GM12874 (cell line): ENCODE measurements at regions not wholly inside any gene's neighbourhood (a gene's known extent, or its start where the extent isn't known, plus 50 kb on each side); places are given as distances from the start of the nearest gene placed in this dataset.

Experiments used
- TF ChIP-seq, protein P1 (sequence below): IDR thresholded peaks from 2 replicates; pipeline ENCODE4 v1.5.1; 2011; ENCODE audit warnings: low read depth, mild to moderate bottlenecking, control low read depth, low read length, moderate library complexity; ENCODE audit not compliant: insufficient read depth

GRCh38 chr17:54117452-54117851 lies 294.7 kb downstream of the KIF2B start:
- TF ChIP-seq, protein P1, sequence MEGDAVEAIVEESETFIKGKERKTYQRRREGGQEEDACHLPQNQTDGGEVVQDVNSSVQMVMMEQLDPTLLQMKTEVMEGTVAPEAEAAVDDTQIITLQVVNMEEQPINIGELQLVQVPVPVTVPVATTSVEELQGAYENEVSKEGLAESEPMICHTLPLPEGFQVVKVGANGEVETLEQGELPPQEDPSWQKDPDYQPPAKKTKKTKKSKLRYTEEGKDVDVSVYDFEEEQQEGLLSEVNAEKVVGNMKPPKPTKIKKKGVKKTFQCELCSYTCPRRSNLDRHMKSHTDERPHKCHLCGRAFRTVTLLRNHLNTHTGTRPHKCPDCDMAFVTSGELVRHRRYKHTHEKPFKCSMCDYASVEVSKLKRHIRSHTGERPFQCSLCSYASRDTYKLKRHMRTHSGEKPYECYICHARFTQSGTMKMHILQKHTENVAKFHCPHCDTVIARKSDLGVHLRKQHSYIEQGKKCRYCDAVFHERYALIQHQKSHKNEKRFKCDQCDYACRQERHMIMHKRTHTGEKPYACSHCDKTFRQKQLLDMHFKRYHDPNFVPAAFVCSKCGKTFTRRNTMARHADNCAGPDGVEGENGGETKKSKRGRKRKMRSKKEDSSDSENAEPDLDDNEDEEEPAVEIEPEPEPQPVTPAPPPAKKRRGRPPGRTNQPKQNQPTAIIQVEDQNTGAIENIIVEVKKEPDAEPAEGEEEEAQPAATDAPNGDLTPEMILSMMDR, result no peak

- TF ChIP-seq, protein P1, result no peak
Measured at GRCh38 chr17:54124456-54124855, 301.7 kb downstream of the KIF2B start.

- TF ChIP-seq, protein P1, result no peak
Measured at GRCh38 chr17:54153423-54153822, 330.7 kb downstream of the KIF2B start.

- TF ChIP-seq, protein P1, result no peak
Measured at GRCh38 chr17:54157542-54157941, 334.8 kb downstream of the KIF2B start.

GRCh38 chr17:54172096-54172984 lies 349.6 kb downstream of the KIF2B start:
- TF ChIP-seq, protein P1, result no peak

DNA sequence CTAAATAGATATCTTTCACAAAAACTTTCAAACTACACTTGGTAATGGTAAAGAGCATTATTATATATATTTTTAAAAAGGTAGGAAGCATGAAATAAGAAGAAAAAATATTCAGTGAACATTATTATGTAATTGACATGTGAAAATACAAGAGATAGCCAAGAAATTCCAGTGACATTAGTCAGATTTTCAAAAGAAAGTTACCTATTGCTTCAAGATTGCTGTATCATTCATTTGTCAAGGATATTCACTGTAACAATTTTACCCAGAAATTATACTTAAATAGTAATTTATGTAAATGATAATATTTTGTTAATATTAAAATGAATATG lies 350.2 kb downstream of the KIF2B start:
- TF ChIP-seq, protein P1, result no peak

DNA sequence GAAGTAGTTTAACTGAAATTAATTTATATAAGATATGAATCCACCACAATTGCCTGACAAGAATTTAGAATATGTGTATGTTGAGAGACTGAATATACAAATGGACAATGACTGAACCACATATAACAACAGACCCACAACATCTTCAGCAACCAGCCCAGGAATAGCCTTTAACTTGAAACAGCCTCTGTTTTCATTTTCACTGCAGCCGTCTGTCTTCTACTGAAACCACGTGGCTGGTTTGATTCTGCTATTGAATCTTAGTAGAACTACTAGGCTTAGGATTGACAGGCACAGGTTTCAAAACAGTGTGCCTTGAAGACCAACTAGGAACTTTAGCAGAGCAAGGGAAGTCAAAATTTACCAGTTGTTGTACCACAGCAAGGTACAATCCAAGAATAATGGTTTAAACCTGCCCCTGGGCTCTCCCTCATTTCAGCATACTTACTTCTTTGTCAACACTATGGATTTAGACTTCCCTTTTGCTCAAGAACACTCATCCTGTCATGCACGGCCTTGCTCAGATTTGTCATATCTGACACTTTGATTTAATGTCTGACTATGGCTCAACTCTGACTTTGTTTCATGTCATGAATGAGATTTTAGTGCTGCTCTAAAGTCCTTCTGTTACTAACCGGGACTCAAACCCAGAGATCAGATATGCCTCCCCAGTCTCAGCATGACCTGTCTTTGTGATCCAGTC lies 355.0 kb downstream of the KIF2B start:
- TF ChIP-seq, protein P1, result no peak
